Smooth muscle cell of the brain vasculature (primary cell): ENCODE measurements at regions not wholly inside any gene's neighbourhood (a gene's known extent, or its start where the extent isn't known, plus 50 kb on each side); places are given as distances from the start of the nearest gene placed in this dataset.

Experiments used
- DNase-seq: peaks from one replicate; pipeline ENCODE4 v3.0.0-alpha.2; 2012; ENCODE audit warnings: low read depth, low spot score

GRCh38 chr13:106738186-106738678 lies 170.3 kb upstream of the ARGLU1 start:
- no peak for DNase-seq

DNA sequence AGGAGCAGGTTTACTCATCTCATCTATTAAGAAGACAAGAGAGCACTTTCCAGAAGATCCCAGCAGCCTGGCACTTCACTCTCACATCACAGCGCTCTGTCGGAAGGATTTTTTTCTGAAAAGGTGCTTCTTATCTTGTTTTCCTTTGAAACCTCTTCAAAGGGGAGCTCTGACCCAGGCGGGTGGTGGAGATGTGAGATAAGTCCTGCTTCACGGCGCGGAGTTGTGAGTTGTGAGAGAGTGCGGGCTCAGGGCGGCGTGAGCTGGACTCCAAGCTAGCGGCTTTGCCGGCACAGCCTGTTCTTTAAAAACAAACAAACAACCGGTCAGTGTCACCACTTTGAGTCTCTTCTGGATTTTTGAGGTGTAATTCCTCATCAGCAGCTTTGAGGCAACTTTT lies 169.0 kb upstream of the ARGLU1 start:
- DNase-seq, result no peak

DNA sequence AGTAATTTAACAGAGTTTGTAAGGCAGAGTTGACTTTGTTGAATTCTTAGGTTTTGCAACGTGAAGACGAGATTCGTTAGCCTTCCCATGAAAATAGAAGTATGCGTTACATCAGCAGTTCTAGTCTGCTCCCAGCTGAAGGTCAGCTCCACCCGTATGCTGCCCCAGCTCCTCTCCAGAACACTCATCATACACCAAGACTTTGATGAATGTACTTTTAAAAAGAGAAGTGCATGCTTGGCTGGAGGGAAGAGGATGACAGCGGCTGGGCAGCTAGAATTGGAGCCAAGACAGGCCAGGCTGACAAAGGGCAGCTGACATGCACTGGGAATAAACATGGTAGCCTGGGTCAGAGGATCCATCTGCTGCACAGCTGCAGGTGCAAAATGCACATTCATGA lies 166.3 kb upstream of the ARGLU1 start:
- DNase-seq, result no peak

DNA sequence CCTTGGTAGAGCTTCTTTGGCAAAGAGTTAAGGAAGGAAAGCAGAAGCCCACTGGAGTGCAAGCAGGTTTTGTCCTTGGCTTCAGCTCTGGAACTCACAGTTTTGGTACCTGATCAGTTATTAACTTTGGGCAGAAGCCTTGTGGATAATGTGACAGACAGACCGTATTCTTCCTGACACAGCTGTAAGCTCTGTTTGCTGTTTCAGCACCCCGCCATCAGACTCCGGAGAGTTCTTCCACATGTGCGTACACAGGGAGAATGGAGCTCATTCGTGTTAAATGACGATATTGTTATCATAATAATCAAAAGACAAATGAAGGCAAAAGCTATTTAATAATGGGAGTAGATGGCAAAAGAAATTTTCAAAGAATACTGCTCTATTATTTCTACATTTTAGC lies 155.1 kb upstream of the ARGLU1 start:
- DNase-seq, result no peak

GRCh38 chr13:106722620-106723019 lies 154.7 kb upstream of the ARGLU1 start:
- no peak for DNase-seq

DNA sequence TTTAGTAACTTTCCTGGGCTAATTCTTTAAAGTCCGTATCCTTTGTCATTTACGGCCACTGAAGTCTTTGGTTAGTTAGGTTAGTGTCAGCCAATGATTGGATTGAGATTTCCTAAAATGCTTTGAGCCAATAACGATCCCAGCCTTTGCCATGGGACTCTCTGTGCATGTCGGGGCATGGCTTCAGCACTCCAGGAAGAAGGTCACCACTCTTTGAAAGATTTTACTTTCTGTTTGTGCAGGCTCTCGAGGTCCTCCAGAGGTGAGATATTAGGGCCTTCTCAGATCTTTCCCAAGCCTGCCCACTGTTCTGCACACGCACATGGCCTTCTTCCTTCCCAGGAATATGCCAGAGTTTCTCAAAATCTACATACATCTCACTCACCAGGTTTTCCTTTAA lies 153.7 kb upstream of the ARGLU1 start:
- no peak for DNase-seq

- DNase-seq, result no peak
Observed at GRCh38 chr13:106714271-106714982, 146.5 kb upstream of the ARGLU1 start.

DNA sequence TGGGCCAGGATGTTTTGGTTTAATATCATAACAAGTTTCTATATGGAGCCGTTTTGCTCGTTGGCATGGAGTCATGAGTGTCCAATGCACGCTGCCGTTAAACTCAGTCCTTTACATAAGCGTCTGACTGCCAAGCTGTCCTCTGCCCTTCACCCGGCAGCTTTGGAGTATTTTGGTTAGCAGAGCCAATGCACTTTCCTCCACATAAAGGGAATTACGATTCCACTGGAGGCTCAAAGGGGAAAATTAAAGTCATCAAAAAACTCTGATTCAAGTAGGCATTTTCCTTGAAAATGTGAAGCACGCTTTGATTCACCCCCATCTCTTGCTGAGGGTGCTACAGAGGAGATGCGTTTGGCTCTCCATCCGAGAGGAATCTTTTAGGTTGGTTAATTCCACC lies 144.4 kb upstream of the ARGLU1 start:
- DNase-seq, result no peak

DNA sequence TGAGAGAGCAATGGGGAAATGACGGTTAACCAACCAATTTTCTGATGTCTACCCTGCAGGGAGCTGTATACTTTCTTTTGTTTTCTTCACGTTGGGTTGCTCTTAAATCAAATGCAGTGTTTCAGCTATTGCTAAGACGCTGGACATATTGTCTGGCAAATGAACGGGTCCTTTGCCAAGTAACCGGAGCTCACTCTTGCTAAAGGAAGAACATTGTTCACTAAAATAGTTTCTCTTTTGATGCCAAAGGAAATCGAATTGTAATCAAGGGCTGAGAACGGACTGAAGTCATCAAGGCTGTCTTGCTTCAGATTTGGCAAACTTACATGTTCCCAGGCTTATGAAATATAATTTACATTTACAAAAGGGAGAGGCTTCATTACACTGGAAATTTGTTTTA lies 142.3 kb upstream of the ARGLU1 start:
- DNase-seq, result no peak

- no peak for DNase-seq
Observed at GRCh38 chr13:106709522-106709921, 141.6 kb upstream of the ARGLU1 start.

DNA sequence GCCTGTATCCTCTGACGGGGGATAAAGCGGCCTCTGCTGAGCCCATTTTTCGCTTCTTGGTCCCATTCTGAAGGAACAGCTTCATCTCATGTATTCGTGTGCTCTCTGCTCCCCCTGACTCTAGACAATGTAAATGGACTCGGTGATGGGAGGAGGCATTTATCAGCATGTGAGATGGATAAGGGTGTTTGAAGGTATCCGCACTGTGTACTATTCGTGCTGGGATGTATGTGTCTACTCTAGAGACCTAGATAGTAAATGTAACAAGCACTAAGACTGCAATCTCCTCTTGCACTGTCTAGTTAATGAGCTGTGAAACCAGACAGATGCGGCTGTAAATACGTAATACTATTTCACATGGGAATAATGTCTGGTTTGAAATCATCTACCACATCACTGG lies 134.6 kb upstream of the ARGLU1 start:
- DNase-seq, result no peak

DNA sequence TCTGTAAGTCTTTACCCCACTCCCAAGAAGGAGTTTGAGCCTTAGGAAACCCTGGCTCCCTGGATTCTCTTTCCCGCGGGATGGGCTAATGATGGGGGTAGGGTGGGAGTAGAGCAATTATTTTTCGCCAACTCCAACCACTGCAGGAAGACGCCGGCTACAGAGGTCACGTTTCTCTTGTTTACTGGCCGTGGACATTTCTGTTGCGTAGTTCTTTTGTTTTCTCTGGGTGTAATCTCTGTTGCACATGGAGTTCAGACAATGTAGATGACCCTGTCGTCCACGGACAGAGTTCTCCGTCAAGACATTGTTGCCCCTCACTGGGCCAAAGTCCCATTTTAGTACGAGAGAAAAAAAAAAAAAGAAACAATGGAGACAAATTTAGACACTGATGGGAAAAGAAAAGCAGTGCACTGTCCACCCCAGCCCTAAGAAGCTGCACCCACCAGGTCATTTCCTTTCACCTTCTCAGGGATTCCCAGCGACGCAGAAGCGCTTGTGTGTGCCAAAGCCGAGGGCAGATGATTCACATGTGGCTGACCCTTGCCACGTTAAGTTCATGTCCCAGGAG lies 133.9 kb upstream of the ARGLU1 start:
- DNase-seq, result no peak

- no peak for DNase-seq
Observed at GRCh38 chr13:106700439-106700838, 132.5 kb upstream of the ARGLU1 start.

DNA sequence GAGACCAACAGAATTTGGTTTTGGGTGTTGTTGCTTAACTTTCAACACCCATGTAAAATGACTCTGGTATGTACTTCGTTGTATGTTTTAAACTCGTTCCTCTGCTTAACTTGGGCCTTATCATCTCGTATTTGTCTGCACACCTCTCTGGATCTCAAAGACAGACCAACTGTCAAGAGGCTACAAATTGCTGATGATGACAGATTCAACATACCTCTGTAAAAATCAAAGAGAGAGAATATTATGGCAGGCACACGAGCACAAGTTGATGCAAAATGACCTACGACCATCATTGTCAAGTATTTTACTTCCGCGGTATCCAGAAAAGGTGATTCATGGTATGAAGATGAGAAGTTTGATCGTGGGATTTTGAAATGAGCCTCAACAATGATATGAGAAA lies 132.1 kb upstream of the ARGLU1 start:
- DNase-seq, result no peak

DNA sequence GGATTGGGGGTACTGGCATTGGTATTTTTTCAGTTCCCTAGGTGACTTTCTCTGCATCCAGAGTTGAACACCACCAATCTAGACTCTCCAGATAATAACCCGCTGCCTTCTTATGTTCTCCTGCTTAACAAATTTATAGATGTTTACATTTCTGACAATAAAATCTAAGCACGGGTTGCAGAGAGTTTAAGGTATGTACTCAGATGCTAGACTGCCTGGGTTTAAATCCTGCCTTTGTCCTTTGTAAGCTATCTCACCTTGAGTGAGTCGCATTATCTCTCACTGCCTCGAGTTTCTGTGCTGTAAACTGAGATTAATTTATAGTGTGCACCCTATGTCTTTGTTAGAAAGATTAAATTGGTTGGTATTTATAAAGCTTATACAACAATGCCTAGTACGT lies 131.4 kb upstream of the ARGLU1 start:
- DNase-seq, result no peak

GRCh38 chr13:106696719-106697118 lies 128.8 kb upstream of the ARGLU1 start:
- no peak for DNase-seq

GRCh38 chr13:106696140-106696539 lies 128.2 kb upstream of the ARGLU1 start:
- DNase-seq, result no peak

- DNase-seq, result no peak
Observed at GRCh38 chr13:106695139-106695538, 127.2 kb upstream of the ARGLU1 start.

- no peak for DNase-seq
Observed at GRCh38 chr13:106691861-106692260, 123.9 kb upstream of the ARGLU1 start.

GRCh38 chr13:106691341-106691740 lies 123.4 kb upstream of the ARGLU1 start:
- DNase-seq, result no peak

- DNase-seq, result no peak
Observed at GRCh38 chr13:106690779-106691178, 122.8 kb upstream of the ARGLU1 start.

DNA sequence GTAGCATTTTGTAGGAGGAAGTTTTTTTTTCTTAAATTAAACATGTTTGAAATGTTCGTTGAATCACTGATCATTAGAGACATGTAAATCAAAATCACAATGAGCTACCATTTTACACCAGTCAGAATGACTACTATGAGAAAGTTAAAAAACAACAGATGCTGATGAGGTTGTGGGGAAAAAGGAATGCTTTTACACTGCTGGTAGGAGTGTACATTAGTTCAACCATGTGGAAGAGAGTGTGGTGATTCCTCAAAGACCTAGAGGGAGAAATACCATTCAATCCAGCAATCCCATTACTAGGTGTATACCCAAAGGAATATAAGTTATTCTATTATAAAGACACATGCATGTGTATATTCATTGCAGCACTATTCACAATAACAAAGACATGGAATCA lies 122.0 kb upstream of the ARGLU1 start:
- no peak for DNase-seq

DNA sequence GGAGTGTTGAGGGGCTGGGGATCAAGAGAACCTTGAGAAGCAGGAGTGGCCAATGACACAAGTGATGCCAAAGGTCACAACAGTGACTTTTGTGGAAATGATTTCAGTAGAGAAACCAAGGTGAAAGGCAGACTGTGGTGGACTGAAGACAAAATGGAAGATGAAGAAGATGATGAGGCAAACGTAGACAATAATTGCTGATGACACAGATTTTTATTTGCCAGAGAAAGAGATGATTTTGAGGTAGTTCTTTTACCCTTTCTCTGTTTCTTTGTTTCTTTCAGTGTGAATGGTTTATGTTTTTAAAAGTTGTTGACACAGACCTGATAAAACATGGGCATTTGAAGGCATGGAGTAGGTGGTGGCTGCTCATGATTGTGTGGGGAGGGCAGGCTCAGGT lies 121.0 kb upstream of the ARGLU1 start:
- DNase-seq, result no peak

DNA sequence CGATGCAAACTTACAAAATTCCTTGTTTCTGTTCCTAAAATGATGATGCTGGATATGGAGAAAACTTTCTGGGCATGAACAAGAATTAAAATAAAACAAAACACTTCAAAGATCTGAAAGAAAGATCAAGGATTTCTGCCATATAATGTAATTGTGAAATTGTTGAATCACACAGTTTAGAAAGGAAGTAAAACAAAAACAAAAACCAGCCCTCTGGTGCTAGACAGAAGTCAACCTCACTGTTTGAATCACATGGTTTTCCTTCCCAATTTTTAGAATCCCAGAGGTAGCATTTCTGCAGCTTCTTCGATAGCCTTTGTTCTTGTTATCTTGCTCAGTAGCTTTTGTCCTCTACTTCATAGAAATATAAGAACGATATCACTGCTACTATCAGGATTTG lies 118.2 kb upstream of the ARGLU1 start:
- DNase-seq, result no peak
